SH-SY5Y (cell line): ENCODE measurements at regions not wholly inside any gene's neighbourhood (a gene's known extent, or its start where the extent isn't known, plus 50 kb on each side); places are given as distances from the start of the nearest gene placed in this dataset.

Experiments
- GATA2 ChIP-seq: IDR thresholded peaks from 2 replicates; pipeline ENCODE4 v1.6.1; 2011; ENCODE audit warnings: mild to moderate bottlenecking, low read depth, low read length
- GATA3 ChIP-seq: IDR thresholded peaks from 2 replicates; pipeline ENCODE4 v1.6.1; 2011; ENCODE audit warnings: low read depth, mild to moderate bottlenecking, low read length, moderate library complexity

DNA sequence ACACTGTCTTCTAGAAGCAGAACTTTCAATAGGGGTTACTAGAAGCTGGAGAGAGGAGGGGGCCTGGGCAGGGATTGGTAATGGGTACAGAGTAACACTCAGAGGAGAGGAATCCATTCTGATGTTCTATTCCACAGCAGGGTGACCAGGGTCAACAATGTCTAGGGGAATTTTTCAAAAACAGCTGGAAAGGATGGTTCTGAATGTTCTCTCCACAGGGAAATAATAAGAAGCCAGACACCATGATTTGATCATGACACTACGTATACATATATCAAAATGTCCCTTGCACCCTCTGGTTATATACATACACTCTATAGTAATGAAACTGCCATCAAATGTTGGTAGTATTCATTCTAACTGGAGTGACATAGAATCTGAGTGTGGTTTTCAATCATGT lies 111.2 kb upstream of the TOP3B start:
- TF ChIP-seq GATA3 (no peak), GATA2 (no peak)
